PC-9 (cell line): ENCODE measurements at regions not wholly inside any gene's neighbourhood (a gene's known extent, or its start where the extent isn't known, plus 50 kb on each side); places are given as distances from the start of the nearest gene placed in this dataset.

Source experiments
- BruUV-seq: library from RNA; stranded (reverse); fragments of 400-500 nt; replicated peaks from 2 replicates; lab custom pipeline; 2021; lab: Mats Ljungman, UMichigan
- CTCF ChIA-PET: fragments of 300-600 bp; sonication (Branson Sonifier 250); formaldehyde crosslinking; loops from one replicate; lab custom pipeline; 2022; ENCODE audit warnings: antibody characterized with exemption; lab: Charles Lee
- POLR2A ChIA-PET: fragments of 300-600 bp; sonication (Branson Sonifier 250); formaldehyde crosslinking; loops from one replicate; lab custom pipeline; 2022; ENCODE audit warnings: antibody characterized with exemption; ENCODE audit not compliant: unreplicated experiment; lab: Charles Lee
- DNase-seq, 2 experiments: peaks; one replicate each; pipeline versions ENCODE4 v3.0.0 to v3.0.0-alpha.2; 2015 to 2022; ENCODE audit warnings: mixed read lengths in 1 of 2
- H2AFZ ChIP-seq: fragments of 200-600 bp; sonication (generic); 2 replicates; pipeline ENCODE4 v1.8.1; 2017; ENCODE audit warnings: antibody characterized with exemption
- H3F3A ChIP-seq: fragments of 200-600 bp; sonication (generic); 2 replicates; pipeline ENCODE4 v1.8.1; 2017; ENCODE audit warnings: antibody characterized with exemption, mild to moderate bottlenecking, low read depth; ENCODE audit not compliant: insufficient read depth
- H3K27ac ChIP-seq: fragments of 200-600 bp; sonication (generic); 2 replicates; pipeline ENCODE4 v1.6.1; 2016; ENCODE audit warnings: mixed run types
- H3K27me3 ChIP-seq: fragments of 200-600 bp; sonication (generic); 2 replicates; pipeline ENCODE4 v1.6.1; 2016; ENCODE audit warnings: low read depth, mixed run types; ENCODE audit not compliant: insufficient read depth
- H3K36me3 ChIP-seq: fragments of 200-600 bp; sonication (generic); 2 replicates; pipeline ENCODE4 v1.6.1; 2016; ENCODE audit warnings: low read depth, mixed run types
- H3K4me1 ChIP-seq: fragments of 200-600 bp; sonication (generic); replicated peaks from 2 replicates; pipeline ENCODE4 v1.6.1; 2016; ENCODE audit warnings: mixed run types; ENCODE audit not compliant: insufficient read depth
- H3K4me2 ChIP-seq: fragments of 200-600 bp; sonication (generic); 2 replicates; pipeline ENCODE4 v1.6.1; 2017; ENCODE audit warnings: mixed run types
- H3K4me3 ChIP-seq: fragments of 200-600 bp; sonication (generic); 2 replicates; pipeline ENCODE4 v1.6.1; 2016; ENCODE audit warnings: mixed run types
- H3K79me2 ChIP-seq: fragments of 200-600 bp; sonication (generic); 2 replicates; pipeline ENCODE4 v1.6.1; 2017; ENCODE audit warnings: low read depth, mixed run types
- H3K9me2 ChIP-seq: fragments of 200-600 bp; sonication (generic); 2 replicates; pipeline ENCODE4 v1.8.1; 2017; ENCODE audit warnings: mild to moderate bottlenecking; ENCODE audit not compliant: insufficient read depth
- H3K9me3 ChIP-seq: fragments of 200-600 bp; sonication (generic); 2 replicates; pipeline ENCODE4 v1.8.1; 2016; ENCODE audit warnings: low read depth; ENCODE audit not compliant: insufficient read depth
- H4K20me1 ChIP-seq: fragments of 200-600 bp; sonication (generic); 2 replicates; pipeline ENCODE4 v1.8.1; 2017; ENCODE audit not compliant: insufficient read depth
- EZH2 ChIP-seq: fragments of 200-600 bp; sonication (generic); IDR thresholded peaks from 2 replicates; pipeline ENCODE4 v1.8.0; 2017; ENCODE audit warnings: antibody characterized with exemption, low read depth
- intact Hi-C: fragments of 100-400 bp; cut with micrococcal nuclease; formaldehyde crosslinking; loops from one replicate; pipeline ENCODE4 v1.10.0; 2022; ENCODE audit not compliant: unreplicated experiment
- TF ChIP-seq, protein P1 (sequence below): fragments of 200-600 bp; sonication (generic); conservative IDR thresholded peaks from 2 replicates; pipeline ENCODE4 v1.6.1; 2017; ENCODE audit warnings: mixed run types, antibody characterized with exemption, mild to moderate bottlenecking, moderate library complexity

DNA sequence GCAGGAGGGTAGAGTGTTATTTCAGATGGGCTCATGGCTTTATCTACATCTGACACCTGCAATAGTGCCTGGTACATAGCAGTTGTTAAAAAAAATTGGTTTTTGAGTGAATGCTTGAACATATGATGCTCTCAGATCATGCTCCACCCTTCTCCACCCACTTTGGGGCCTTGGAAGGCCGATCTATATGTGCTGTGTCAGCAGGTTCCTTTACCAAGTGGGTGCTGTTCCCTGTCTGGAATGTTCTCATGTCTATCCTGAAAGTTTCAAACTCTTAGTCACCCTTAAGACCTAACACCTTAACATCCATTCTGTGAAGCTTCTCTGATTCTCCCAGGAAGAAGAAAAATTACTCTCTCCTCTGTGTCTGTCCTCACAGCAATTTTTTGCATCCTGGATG is 556.3 kb upstream of the TBX3 start:
- Histone ChIP-seq H3F3A (no peaks in the 10 kb centered on the region), H3K27ac (no peak overlapping the region), H3K79me2 (no peaks in the 10 kb centered on the region), H3K4me2 (no peak overlapping the region), H3K27me3 (peaks cover 13% of the 10 kb centered on the region), H3K4me3 (no peak overlapping the region), H3K4me1 (no peaks in the 10 kb centered on the region), H3K9me3 (no peaks in the 10 kb centered on the region), H3K36me3 (no peaks in the 10 kb centered on the region), H3K9me2 (no peaks in the 10 kb centered on the region; the same call in 1 of the 2 replicates), H2AFZ (no peak overlapping the region), H4K20me1 (no peaks in the 10 kb centered on the region)
- no peak for DNase-seq
- ChIA-PET CTCF (no interaction called here), POLR2A (no interaction called here)
- intact Hi-C loops, result no loop called here
- no TSS peak for BruUV-seq
- TF ChIP-seq, protein P1, sequence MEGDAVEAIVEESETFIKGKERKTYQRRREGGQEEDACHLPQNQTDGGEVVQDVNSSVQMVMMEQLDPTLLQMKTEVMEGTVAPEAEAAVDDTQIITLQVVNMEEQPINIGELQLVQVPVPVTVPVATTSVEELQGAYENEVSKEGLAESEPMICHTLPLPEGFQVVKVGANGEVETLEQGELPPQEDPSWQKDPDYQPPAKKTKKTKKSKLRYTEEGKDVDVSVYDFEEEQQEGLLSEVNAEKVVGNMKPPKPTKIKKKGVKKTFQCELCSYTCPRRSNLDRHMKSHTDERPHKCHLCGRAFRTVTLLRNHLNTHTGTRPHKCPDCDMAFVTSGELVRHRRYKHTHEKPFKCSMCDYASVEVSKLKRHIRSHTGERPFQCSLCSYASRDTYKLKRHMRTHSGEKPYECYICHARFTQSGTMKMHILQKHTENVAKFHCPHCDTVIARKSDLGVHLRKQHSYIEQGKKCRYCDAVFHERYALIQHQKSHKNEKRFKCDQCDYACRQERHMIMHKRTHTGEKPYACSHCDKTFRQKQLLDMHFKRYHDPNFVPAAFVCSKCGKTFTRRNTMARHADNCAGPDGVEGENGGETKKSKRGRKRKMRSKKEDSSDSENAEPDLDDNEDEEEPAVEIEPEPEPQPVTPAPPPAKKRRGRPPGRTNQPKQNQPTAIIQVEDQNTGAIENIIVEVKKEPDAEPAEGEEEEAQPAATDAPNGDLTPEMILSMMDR, result no peak
- TF ChIP-seq EZH2, result no peak

DNA sequence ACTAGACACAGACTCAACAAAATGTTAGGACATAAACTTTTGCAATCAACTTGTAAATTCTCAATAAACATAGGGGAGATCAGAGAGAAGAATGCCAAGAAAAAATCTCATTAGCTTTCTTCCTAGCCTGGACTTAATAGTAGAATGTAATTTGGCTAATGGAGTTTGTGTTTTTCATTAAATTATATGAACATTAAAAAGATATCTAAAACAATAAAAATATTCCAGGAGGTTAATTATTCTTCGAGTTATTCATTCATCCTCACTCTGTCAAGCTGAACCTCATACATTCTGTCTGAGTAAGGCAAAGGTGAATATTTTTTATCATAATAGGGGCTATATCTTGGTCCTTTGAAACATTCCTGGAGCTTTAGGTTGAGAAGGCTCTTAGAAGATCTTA is 551.9 kb upstream of the TBX3 start:
- POLR2A ChIA-PET, result no interaction called here
- no peak for DNase-seq
- Histone ChIP-seq H3K27ac (no peak overlapping the region), H3K27me3 (peaks cover 7% of the 10 kb centered on the region), H4K20me1 (no peaks in the 10 kb centered on the region; the same call in 1 of the 2 replicates), H3K9me3 (no peaks in the 10 kb centered on the region), H3F3A (no peaks in the 10 kb centered on the region), H3K9me2 (no peaks in the 10 kb centered on the region; the same call in 1 of the 2 replicates), H3K4me3 (no peak overlapping the region), H3K36me3 (no peaks in the 10 kb centered on the region), H2AFZ (no peak overlapping the region), H3K79me2 (no peaks in the 10 kb centered on the region), H3K4me2 (no peak overlapping the region), H3K4me1 (no peaks in the 10 kb centered on the region)
- TF ChIP-seq, protein P1, result no peak
- TF ChIP-seq EZH2, result no peak
- CTCF ChIA-PET, result no interaction called here
- intact Hi-C loops, result no loop called here
- BruUV-seq, result no TSS peak

DNA sequence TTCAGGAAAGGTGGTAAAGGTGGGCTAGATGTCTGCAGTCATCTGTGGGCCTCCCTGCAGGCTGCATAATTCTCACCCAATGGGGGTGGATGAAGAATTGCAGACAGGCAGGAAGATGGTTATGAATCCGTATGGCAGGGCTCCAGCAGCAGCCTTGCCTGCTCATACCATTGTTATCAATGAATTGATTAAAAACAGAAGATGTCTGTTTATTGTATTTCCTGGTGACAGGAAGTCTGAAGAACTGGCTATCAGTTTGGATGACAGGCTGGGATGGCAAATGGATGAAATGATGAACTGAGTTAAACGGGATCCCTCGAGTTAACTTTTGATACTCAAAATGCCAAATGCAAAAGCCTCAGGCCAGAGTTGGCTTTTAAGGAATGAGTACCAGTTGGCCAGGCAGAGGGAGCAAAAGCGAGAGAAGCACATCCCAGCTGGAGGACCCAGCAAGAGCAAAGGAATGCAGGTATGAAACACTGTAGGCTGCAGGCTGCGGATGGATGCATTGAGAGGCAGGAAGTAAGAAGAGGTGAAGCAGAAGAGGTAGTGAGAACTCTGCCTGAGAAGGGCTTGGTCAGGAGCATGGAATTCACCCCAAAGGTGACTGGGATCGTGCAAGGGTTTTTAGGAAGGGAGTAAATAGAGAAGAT is 550.0 kb upstream of the TBX3 start:
- Histone ChIP-seq H3K27ac (no peak overlapping the region), H3K79me2 (no peaks in the 10 kb centered on the region), H3K4me2 (no peak overlapping the region), H4K20me1 (no peaks in the 10 kb centered on the region; the same call in 1 of the 2 replicates), H3K9me2 (no peaks in the 10 kb centered on the region; the same call in 1 of the 2 replicates), H3K9me3 (no peaks in the 10 kb centered on the region), H3F3A (no peaks in the 10 kb centered on the region), H3K4me3 (no peak overlapping the region), H3K4me1 (no peaks in the 10 kb centered on the region), H2AFZ (no peak overlapping the region), H3K36me3 (no peaks in the 10 kb centered on the region), H3K27me3 (peaks cover 13% of the 10 kb centered on the region)
- BruUV-seq, result no TSS peak
- intact Hi-C loops, result no loop called here
- no peak for DNase-seq
- POLR2A ChIA-PET, result no interaction called here
- no peak for TF ChIP-seq EZH2
- TF ChIP-seq, protein P1, result no peak
- CTCF ChIA-PET, result no interaction called here
